K562 (cell line): ENCODE measurements at regions not wholly inside any gene's neighbourhood (a gene's known extent, or its start where the extent isn't known, plus 50 kb on each side); places are given as distances from the start of the nearest gene placed in this dataset.

Experiments
- ATAC-seq: fragments of 200-7000 bp; cut with Tn5 transposase; 3 replicates; pipeline ENCODE4 v1.9.1; 2020; ENCODE audit warnings: moderate library complexity
- BruUV-seq: library from RNA; stranded (reverse); fragments of 400-500 nt; replicated peaks from 2 replicates; lab custom pipeline; 2021; lab: Mats Ljungman, UMichigan
- CTCF ChIA-PET: fragments of 300-600 bp; formaldehyde crosslinking; extraction: SDS; loops from one replicate; lab custom pipeline; 2021; ENCODE audit warnings: low intra/inter-chr PET ratio; lab: Yijun Ruan, JAX
- POLR2A ChIA-PET: fragments of 300-600, 350-650 bp; sonication (Branson Sonifier 250); formaldehyde crosslinking; extraction: SDS; loops from one replicate; lab custom pipeline; 2021; ENCODE audit warnings: antibody characterized with exemption, inconsistent platforms; lab: Yijun Ruan, JAX
- DNase-seq, 4 experiments: peaks; one replicate each; pipeline versions ENCODE4 v3.0.0 to v3.0.0-alpha.2; 2011 to 2018; ENCODE audit warnings: low spot score in 3 of 4, mixed read lengths in 3 of 4; ENCODE audit errors: extremely low read depth in 1 of 4
- FAIRE-seq: peaks from 2 replicates; lab custom pipeline; 2011; peaks lifted over from hg19 to GRCh38; lab: Jason Lieb, UNC
- H2AFZ ChIP-seq: 2 replicates; pipeline ENCODE4 v1.6.0; 2011; ENCODE audit warnings: low read depth, low read length, control low read depth, inconsistent platforms
- H3K27ac ChIP-seq: fragments of 200-600 bp; 3 replicates; pipeline ENCODE4 v1.8.0; 2011; ENCODE audit warnings: low read depth, mild to moderate bottlenecking, control low read depth, inconsistent platforms, low read length, moderate library complexity, mixed read lengths; ENCODE audit errors: extremely low read depth
- H3K27me3 ChIP-seq, 2 experiments: fragments of 300-600 bp in 1 of 2; 2 replicates in 1 of 2; 3 replicates in 1 of 2; pipeline versions ENCODE4 v1.6.0 to v1.8.0; 2011; ENCODE audit warnings: inconsistent platforms in 2 of 2, low read length in 2 of 2, mild to moderate bottlenecking in 1 of 2, mixed read lengths in 1 of 2, moderate library complexity in 1 of 2; ENCODE audit not compliant: control insufficient read depth in 2 of 2, insufficient read depth in 2 of 2
- H3K36me3 ChIP-seq: fragments of 300-600 bp; 3 replicates; pipeline ENCODE4 v1.8.0; 2011; ENCODE audit warnings: mild to moderate bottlenecking, low read length, inconsistent platforms; ENCODE audit not compliant: control insufficient read depth, insufficient read depth
- H3K4me1 ChIP-seq, 2 experiments: fragments of 200-600 bp in 1 of 2; replicated peaks in 1 of 2; 2 replicates in 1 of 2; 3 replicates in 1 of 2; pipeline versions ENCODE4 v1.5.1 to v1.8.0; 2011; ENCODE audit warnings: inconsistent platforms in 2 of 2, low read length in 2 of 2, mild to moderate bottlenecking in 1 of 2, mixed read lengths in 1 of 2, moderate library complexity in 1 of 2; ENCODE audit not compliant: control insufficient read depth in 2 of 2, insufficient read depth in 2 of 2
- H3K4me2 ChIP-seq: 2 replicates; pipeline ENCODE4 v1.6.1; 2011; ENCODE audit warnings: low read length, control low read depth, inconsistent platforms, mixed read lengths; ENCODE audit not compliant: insufficient read depth
- H3K4me3 ChIP-seq: fragments of 200-600 bp; sonication (generic), shearing (Covaris generic); 2 replicates; pipeline ENCODE4 v1.5.1; 2016; ENCODE audit warnings: control low read depth, inconsistent platforms
- H3K79me2 ChIP-seq: fragments of 200-600 bp; 3 replicates; pipeline ENCODE4 v1.8.0; 2011; ENCODE audit warnings: low read length, inconsistent platforms; ENCODE audit not compliant: control insufficient read depth, insufficient read depth
- H3K9ac ChIP-seq, 2 experiments: 2 replicates each; pipeline versions ENCODE4 v1.6.0 to v1.6.1; 2011; ENCODE audit warnings: low read depth in 2 of 2, low read length in 2 of 2, control low read depth in 1 of 2, inconsistent platforms in 1 of 2, mild to moderate bottlenecking in 1 of 2, mixed read lengths in 1 of 2; ENCODE audit not compliant: insufficient read depth in 1 of 2
- H3K9me1 ChIP-seq: one replicate; pipeline ENCODE4 v1.6.0; 2011; ENCODE audit warnings: inconsistent platforms, mild to moderate bottlenecking, low read length, moderate library complexity; ENCODE audit not compliant: control insufficient read depth, insufficient read depth
- H3K9me3 ChIP-seq: replicated peaks from 2 replicates; pipeline ENCODE4 v1.5.1; 2011; ENCODE audit warnings: low read depth, low read length, inconsistent platforms; ENCODE audit not compliant: control insufficient read depth, insufficient read depth
- H4K20me1 ChIP-seq: replicated peaks from 2 replicates; pipeline ENCODE4 v1.6.1; 2011; ENCODE audit warnings: low read length, inconsistent platforms, mixed read lengths; ENCODE audit not compliant: control insufficient read depth, insufficient read depth
- ARHGAP35 ChIP-seq: fragments of 450-650 bp; IDR thresholded peaks from 2 replicates; pipeline ENCODE4 v1.6.1; 2018; ENCODE audit not compliant: partially characterized antibody
- BHLHE40 ChIP-seq: IDR thresholded peaks from 2 replicates; pipeline ENCODE4 v1.6.1; 2011; ENCODE audit warnings: low read length, improper control_type of control experiment
- CREM ChIP-seq: IDR thresholded peaks from 2 replicates; pipeline ENCODE4 v1.6.1; 2014; ENCODE audit warnings: antibody characterized with exemption, low read depth
- CTBP1 ChIP-seq: fragments of 450-650 bp; IDR thresholded peaks from 2 replicates; pipeline ENCODE4 v1.6.1; 2016; ENCODE audit warnings: borderline replicate concordance
- POLR2AphosphoS2 ChIP-seq: IDR thresholded peaks from 2 replicates; pipeline ENCODE4 v1.6.1; 2012; ENCODE audit warnings: low read length, improper control_type of control experiment
- TAF1 ChIP-seq: IDR thresholded peaks from 2 replicates; pipeline ENCODE4 v1.6.1; 2011; ENCODE audit warnings: mild to moderate bottlenecking, low read length, moderate library complexity; ENCODE audit not compliant: insufficient read depth, control insufficient read depth, severe bottlenecking; ENCODE audit errors: extremely low read depth
- ZFX ChIP-seq: sonication (generic); formaldehyde crosslinking; IDR thresholded peaks from 2 replicates; pipeline ENCODE4 v1.8.0; 2022; ENCODE audit warnings: mild to moderate bottlenecking, missing genetic modification reagents, moderate library complexity
- ZNF408 ChIP-seq: fragments of 250-450 bp; sonication (Bioruptor Pico); IDR thresholded peaks from 2 replicates; pipeline ENCODE4 v1.4.0; 2020; ENCODE audit warnings: low read depth, mild to moderate bottlenecking, moderate library complexity
- WGBS: fragments of 100-300 bp; shearing (Covaris generic); methylation state at CpG from one replicate; pipeline ENCODE4 v1.1.6; 2016; ENCODE audit warnings: low coverage, mixed read lengths; ENCODE audit not compliant: insufficient coverage; ENCODE audit errors: missing lambda C conversion rate; 5-methylcytosine and 5-hydroxymethylcytosine counted together
- in situ Hi-C: fragments of 300-500 bp; cut with MboI; formaldehyde crosslinking; loops from 4 replicates; pipeline ENCODE4 v1.15.0; 2018; ENCODE audit warnings: inconsistent platforms, mixed read lengths
- intact Hi-C: fragments of 100-400 bp; cut with micrococcal nuclease; formaldehyde crosslinking; loops from 2 replicates; pipeline ENCODE4 v1.14.2; 2022

DNA sequence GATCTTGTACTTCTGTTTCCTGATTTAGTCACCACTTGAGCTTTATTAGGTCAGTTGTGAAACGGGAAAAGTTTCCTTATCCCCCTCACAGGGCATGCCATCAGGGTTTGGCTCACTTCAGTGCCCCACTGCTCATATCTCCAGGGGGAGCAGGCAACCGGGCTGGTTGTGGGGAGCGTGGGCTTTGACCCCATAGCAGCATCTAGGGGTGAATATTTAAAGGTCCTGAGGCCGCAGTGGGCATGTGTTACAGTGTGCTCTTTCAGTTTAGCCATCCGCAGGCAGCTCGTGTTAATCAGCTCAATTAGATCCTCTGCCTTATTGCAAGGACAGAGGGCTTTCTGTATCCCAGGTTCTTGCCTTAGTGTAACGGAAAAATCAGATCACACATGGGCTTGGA lies 71.9 kb downstream of the MRPL46 start:
- CTCF ChIA-PET, result no interaction called here
- no peak for ATAC-seq
- POLR2A ChIA-PET, result no interaction called here

DNA sequence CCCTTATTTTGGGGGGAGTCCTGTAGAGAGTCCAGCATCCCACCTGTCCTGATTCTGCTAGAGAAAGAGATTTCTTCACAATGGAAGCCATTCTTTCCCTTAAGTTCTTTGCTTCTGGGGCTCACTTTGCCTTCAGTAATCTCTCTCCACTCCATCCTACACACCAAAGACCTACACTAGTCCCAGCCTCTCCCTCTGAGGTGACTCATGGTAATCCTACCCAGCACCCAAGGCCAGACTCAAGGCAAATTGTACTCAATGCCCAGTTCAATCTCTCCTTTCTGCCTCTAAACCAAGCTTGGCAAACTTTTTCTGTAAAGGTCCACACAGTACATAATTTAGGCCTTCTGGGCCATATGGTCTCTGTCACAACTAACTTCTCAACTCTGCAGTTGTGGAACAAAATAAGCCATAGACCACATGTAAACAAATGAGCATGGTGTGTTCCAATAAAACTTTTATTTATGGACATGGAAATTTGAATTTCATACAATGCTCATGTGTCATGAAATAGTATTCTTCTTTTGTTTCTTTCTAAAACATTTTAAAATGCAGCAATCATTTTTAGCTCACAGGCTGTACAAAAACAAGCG lies 72.5 kb downstream of the MRPL46 start:
- no peak overlapping the region for H3K4me3 ChIP-seq
- no peaks in the 10 kb centered on the region for H3K79me2 ChIP-seq
- DNase-seq (no peak), ATAC-seq (no peak), FAIRE-seq (no peak)
- TF ChIP-seq CREM (no peak), ZFX (CRISPR knock-in tag) (no peak), CTBP1 (no peak), ZNF408 (CRISPR knock-in tag) (no peak), BHLHE40 (no peak)
- H2AFZ ChIP-seq, result no peak overlapping the region
- H4K20me1 ChIP-seq, result no peaks in the 10 kb centered on the region
- BruUV-seq, result no TSS peak
- CTCF ChIA-PET, result no interaction called here
- no peak overlapping the region for H3K9ac ChIP-seq
- H3K27me3 ChIP-seq, result peaks cover 0 to 18% of the 10 kb centered on the region in 2 experiments; a peak in 2 of 5 replicates
- POLR2A ChIA-PET, result interaction anchor here (0.6 kb wide), 2 partner anchors 11 to 22 kb away, joined by 3 read pairs; no protein-coding TSS in a partner anchor
- H3K27ac ChIP-seq, result no peak overlapping the region
- intact Hi-C loops, result no loop called here
- no peaks in the 10 kb centered on the region for H3K9me3 ChIP-seq
- H3K4me2 ChIP-seq, result no peak overlapping the region
- WGBS, result 0% methylated on average over 1 of the region's 1 CpG
- no peaks in the 10 kb centered on the region for H3K4me1 ChIP-seq
- H3K36me3 ChIP-seq, result no peaks in the 10 kb centered on the region
- in situ Hi-C loops, result no loop called here
- H3K9me1 ChIP-seq, result no peaks in the 10 kb centered on the region

More for the DNA sequence above, 71.9 kb downstream of the MRPL46 start:
- no peaks in the 10 kb centered on the region for H4K20me1 ChIP-seq
- no peak overlapping the region for H2AFZ ChIP-seq
- H3K4me1 ChIP-seq, result no peaks in the 10 kb centered on the region
- no peak overlapping the region for H3K9ac ChIP-seq
- BruUV-seq, result no TSS peak
- H3K9me1 ChIP-seq, result no peaks in the 10 kb centered on the region
- H3K4me2 ChIP-seq, result no peak overlapping the region
- TF ChIP-seq TAF1 (no peak), POLR2AphosphoS2 (no peak), ARHGAP35 (no peak)
- 0% methylated on average over 7 of the region's 7 CpGs for WGBS
- no peak overlapping the region for H3K4me3 ChIP-seq
- H3K79me2 ChIP-seq, result no peaks in the 10 kb centered on the region
- no peaks in the 10 kb centered on the region for H3K9me3 ChIP-seq
- intact Hi-C loops, result no loop called here
- H3K27me3 ChIP-seq, result peaks cover 0 to 18% of the 10 kb centered on the region in 2 experiments; a peak in 3 of 5 replicates
- FAIRE-seq (no peak), DNase-seq (no peak)
- no peak overlapping the region for H3K27ac ChIP-seq
- in situ Hi-C loops, result no loop called here
- H3K36me3 ChIP-seq, result no peaks in the 10 kb centered on the region
